SK-N-SH (cell line): ENCODE measurements at regions not wholly inside any gene's neighbourhood (a gene's known extent, or its start where the extent isn't known, plus 50 kb on each side); places are given as distances from the start of the nearest gene placed in this dataset.

Source experiments
- CTCF ChIP-seq: fragments of 200-600 bp; sonication (generic); IDR thresholded peaks from 2 replicates; pipeline ENCODE4 v1.6.1; 2017; ENCODE audit warnings: antibody characterized with exemption, mild to moderate bottlenecking, moderate library complexity
- EZH2phosphoT487 ChIP-seq: fragments of 200-600 bp; sonication (generic); IDR thresholded peaks from 2 replicates; pipeline ENCODE4 v1.6.1; 2017; ENCODE audit warnings: low read depth, mixed run types, mild to moderate bottlenecking, antibody characterized with exemption, moderate library complexity, borderline replicate concordance
- FOXJ3 ChIP-seq: sonication (generic); formaldehyde crosslinking; IDR thresholded peaks from 2 replicates; pipeline ENCODE4 v1.5.1; 2020; ENCODE audit warnings: mild to moderate bottlenecking, missing genetic modification reagents
- GABPA ChIP-seq: IDR thresholded peaks from 2 replicates; pipeline ENCODE4 v1.4.0; 2012; ENCODE audit warnings: low read depth, mild to moderate bottlenecking
- MEF2A ChIP-seq: IDR thresholded peaks from 2 replicates; pipeline ENCODE4 v1.4.0; 2012; ENCODE audit warnings: low read depth, borderline replicate concordance
- POLR2AphosphoS5 ChIP-seq: IDR thresholded peaks from 2 replicates; pipeline ENCODE4 v1.6.1; 2012; ENCODE audit warnings: low read depth, low read length
- TEAD4 ChIP-seq: IDR thresholded peaks from 2 replicates; pipeline ENCODE4 v1.4.0; 2012; ENCODE audit warnings: mild to moderate bottlenecking, borderline replicate concordance; ENCODE audit not compliant: insufficient read depth
- USF1 ChIP-seq: IDR thresholded peaks from 2 replicates; pipeline ENCODE4 v1.4.0; 2012; ENCODE audit warnings: low read depth, borderline replicate concordance

DNA sequence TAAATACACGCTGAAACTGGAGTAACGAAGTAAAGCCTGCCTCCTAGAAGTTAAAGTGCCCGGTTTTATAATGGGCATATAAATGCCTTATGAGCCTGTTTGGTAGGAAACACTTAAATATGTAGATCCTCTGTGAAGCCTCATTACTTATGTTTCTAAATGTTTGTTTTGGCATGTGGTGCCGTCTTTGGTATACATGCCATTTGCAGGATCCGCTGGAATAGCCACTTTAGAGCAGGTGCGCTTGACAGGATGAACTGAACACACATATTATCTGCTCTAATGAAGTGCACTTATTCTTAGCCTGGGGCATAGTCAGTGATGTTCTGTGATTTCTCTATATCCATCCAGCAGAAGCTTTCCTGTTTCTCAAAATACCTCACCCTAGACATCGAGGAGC lies 778.1 kb upstream of the WWC1 start:
- TF ChIP-seq GABPA (no peak), CTCF (no peak), EZH2phosphoT487 (no peak), MEF2A (no peak), FOXJ3 (CRISPR knock-in tag) (no peak), USF1 (no peak), POLR2AphosphoS5 (no peak), TEAD4 (no peak)
